GM12891 (cell line): ENCODE measurements at regions not wholly inside any gene's neighbourhood (a gene's known extent, or its start where the extent isn't known, plus 50 kb on each side); places are given as distances from the start of the nearest gene placed in this dataset.

Experiments
- PAX5 ChIP-seq: IDR thresholded peaks from 2 replicates; pipeline ENCODE4 v1.6.1; 2011; ENCODE audit warnings: low read length, moderate library complexity, mild to moderate bottlenecking; ENCODE audit not compliant: insufficient read depth, severe bottlenecking
- POLR2A ChIP-seq: IDR thresholded peaks from 2 replicates; pipeline ENCODE4 v1.6.1; 2011; ENCODE audit warnings: low read depth, low read length, control low read depth
- POLR2AphosphoS5 ChIP-seq: IDR thresholded peaks from 2 replicates; pipeline ENCODE4 v1.6.1; 2011; ENCODE audit warnings: low read depth, low read length, control low read depth
- SPI1 ChIP-seq: IDR thresholded peaks from 2 replicates; pipeline ENCODE4 v1.6.1; 2011; ENCODE audit warnings: low read depth, low read length, control low read depth
- TAF1 ChIP-seq: IDR thresholded peaks from 2 replicates; pipeline ENCODE4 v1.6.1; 2011; ENCODE audit warnings: low read depth, low read length, control low read depth

GRCh38 chr9:7382304-7382703 lies 417.3 kb downstream of the DMAC1 start:
- TF ChIP-seq POLR2AphosphoS5, result no peak
- no peak for TF ChIP-seq POLR2A
- no peak for TF ChIP-seq TAF1
- no peak for TF ChIP-seq SPI1
- no peak for TF ChIP-seq PAX5
